Cardiac fibroblast (primary cell): ENCODE measurements at regions not wholly inside any gene's neighbourhood (a gene's known extent, or its start where the extent isn't known, plus 50 kb on each side); places are given as distances from the start of the nearest gene placed in this dataset.

Experiments used
- DNase-seq, 2 donors: peaks; one replicate each; pipeline versions ENCODE4 v3.0.0 to v3.0.0-alpha.2; 2010; ENCODE audit warnings: low read depth in 2 of 2
- H3K4me3 ChIP-seq, 2 donors: replicated peaks in 1 of 2; 1 replicate in 1 of 2; 2 replicates in 1 of 2; pipeline ENCODE4 v1.5.1; 2011; ENCODE audit warnings: low read depth in 2 of 2, low read length in 2 of 2, mild to moderate bottlenecking in 2 of 2, moderate library complexity in 1 of 2
- TF ChIP-seq, protein P1 (sequence below): IDR thresholded peaks from one replicate; pipeline ENCODE4 v1.5.1; 2011; ENCODE audit warnings: low read depth, mild to moderate bottlenecking, low read length, inconsistent platforms

DNA sequence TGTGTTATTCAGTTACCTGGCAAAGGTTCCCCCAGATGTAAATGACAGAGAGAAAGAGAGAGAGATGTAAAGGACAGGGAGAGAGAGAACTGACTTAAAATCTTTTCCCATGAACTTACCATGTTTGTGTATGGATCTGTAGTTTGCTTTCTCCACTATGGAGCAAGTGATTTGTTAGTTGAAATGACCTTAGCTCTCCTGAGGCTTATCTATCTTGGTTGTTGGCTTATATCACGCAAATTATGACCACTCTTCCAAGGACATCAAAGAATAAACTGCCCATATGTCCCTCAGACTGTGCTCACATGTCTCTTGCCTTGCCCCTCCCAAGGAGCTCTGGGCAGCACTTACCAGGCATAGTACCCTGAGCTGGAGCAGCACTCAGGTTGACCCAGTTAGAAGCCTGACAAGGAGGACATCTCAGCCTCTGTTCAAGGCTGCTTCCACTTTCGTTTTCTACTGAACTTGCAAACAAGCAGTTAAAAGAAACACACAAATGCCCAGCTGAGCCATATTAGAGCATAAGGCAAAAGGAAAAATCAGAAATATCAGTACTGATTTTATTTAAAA, 95.3 kb upstream of the RCN1 start:
- peak; percentile 11 to 13 for DNase-seq
- TF ChIP-seq, protein P1, sequence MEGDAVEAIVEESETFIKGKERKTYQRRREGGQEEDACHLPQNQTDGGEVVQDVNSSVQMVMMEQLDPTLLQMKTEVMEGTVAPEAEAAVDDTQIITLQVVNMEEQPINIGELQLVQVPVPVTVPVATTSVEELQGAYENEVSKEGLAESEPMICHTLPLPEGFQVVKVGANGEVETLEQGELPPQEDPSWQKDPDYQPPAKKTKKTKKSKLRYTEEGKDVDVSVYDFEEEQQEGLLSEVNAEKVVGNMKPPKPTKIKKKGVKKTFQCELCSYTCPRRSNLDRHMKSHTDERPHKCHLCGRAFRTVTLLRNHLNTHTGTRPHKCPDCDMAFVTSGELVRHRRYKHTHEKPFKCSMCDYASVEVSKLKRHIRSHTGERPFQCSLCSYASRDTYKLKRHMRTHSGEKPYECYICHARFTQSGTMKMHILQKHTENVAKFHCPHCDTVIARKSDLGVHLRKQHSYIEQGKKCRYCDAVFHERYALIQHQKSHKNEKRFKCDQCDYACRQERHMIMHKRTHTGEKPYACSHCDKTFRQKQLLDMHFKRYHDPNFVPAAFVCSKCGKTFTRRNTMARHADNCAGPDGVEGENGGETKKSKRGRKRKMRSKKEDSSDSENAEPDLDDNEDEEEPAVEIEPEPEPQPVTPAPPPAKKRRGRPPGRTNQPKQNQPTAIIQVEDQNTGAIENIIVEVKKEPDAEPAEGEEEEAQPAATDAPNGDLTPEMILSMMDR = no peak
- no peak overlapping the region for H3K4me3 ChIP-seq

DNA sequence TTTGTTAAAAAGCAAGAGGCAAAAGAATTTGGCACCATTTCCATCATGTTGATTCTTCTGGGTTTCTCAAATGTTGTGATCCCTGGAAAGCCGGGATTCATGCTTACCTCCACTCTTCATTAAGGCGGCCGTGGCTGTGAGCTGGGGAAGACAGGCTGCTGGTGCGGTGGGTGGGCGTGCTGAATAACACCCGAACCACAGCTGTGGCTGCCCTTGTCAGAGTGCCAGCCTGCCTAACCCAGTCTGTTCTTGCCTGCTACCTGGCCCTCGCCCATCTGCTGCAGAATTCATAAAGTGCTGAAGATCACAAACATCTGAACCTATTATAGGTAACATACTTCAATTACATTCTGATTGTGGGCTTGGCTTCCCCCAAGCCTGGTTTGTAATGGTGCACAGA, 95.8 kb upstream of the RCN1 start:
- H3K4me3 ChIP-seq = no peak overlapping the region
- TF ChIP-seq, protein P1 = no peak
- DNase-seq = no peak

DNA sequence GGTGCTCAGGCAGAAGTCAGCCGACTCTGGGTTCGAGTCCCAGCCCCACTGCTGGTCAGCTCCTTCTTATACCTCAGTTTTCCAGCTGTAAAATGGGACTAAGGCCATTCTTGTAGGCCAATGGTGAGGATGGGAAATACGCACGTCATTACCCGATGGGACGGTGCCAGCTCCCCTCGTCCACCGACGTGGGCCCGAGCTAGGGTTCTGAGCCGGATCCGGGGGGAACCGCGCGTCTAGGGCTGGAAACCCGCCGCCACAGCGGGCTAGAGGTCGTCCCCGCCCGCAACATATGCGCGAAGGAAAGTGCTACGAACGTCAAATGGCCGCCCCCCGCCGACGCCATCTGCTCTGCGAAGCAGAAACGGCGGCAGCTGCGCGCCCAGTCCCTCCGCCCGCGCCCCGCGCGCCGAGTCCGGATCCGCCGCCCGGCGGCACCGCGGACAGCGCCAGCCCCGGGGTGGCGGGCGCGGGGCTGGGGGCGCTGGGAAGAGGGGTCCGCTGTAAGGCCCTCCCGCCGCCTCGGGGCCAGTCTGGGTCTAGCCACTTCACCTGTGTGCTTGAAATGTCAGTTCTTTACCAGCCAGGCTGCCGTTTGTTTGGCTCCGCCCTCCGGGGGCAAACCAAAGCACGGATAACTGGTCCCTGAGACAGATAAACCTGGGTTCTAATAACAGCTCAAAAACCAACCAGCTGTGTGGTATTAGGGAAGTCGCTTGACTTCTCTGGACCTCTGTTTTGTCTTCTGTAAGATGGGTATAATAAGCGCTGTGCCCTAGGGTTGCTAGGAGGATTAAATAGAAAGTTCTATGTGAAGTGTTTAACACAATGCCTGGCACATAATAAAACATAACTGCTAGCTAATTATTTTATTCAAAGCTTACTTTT, 103.5 kb upstream of the RCN1 start:
- TF ChIP-seq, protein P1 = no peak
- DNase-seq = no peak
- no peak overlapping the region for H3K4me3 ChIP-seq

DNA sequence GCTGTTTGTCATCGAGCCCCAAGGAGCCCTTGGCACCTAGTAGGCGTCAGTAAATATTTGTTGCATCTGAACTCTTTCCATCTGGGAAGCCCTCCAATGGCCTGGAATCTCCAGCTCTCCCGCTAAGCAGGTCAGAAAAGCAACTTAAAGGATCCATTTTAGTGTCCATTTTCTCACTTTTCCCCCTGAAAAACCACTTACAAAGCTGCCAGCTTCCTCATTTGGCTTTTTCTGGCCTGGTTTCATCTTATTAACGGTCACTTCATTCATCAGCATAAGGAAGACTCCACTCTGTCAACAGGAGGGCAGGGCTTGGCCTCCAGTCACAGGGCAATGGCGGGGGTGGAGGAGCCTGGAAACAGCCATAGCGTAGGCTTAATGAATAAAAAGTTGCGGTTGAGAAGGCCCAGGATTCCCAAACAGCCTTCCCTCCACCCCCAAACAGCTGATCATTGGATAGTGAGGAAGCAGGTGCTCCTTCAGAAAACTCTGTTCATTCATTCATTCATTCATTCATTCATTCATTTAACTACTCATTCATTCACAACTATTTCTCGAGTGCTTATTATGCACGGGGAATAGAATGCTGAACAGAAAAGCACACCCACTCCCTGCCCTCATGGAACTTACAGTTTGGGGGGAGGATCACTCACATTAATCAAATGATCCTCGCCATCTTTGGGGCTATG, 104.5 kb upstream of the RCN1 start:
- no peak overlapping the region for H3K4me3 ChIP-seq
- TF ChIP-seq, protein P1 = no peak
- no peak for DNase-seq

DNA sequence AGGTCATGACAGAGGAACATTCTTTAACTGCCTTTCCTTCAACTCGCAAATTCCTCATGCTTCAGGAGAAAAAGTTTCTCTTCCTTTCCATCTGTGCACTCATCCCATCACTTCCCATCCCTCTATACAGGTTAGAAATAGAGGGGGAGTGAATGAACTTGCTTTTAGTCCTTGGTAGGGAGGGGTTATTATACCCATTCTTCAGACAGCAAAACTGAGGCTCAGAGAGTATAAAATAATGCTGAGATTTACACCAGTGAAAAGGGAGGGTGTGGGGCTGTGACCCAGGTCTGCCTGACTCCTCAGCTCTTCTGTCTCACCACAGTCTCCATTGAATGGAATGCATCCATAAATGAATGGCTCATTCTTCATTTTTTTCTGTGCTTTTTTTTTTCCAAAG, 109.4 kb upstream of the RCN1 start:
- H3K4me3 ChIP-seq = no peak overlapping the region
- DNase-seq = no peak
- TF ChIP-seq, protein P1 = no peak

DNA sequence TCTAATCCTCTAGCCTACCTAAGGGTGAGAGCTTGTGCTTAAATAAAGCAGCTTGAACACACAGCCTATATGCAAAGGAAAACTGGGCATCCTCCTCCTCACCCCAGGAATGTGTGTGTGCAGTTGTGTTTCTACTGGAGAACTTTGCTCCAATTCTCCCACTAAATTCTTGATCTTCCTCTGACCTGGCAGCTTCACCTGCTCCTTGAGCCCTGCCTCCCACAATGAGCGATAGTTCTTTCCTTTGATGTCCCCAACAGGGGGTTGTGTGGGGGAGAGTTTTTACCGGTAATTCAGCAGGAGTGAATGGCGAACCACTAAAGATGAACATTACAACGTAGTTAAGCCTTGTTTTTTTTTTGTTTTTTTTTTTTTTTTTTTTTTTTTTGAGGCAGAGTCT, 113.5 kb upstream of the RCN1 start:
- DNase-seq = no peak
- TF ChIP-seq, protein P1 = no peak
- H3K4me3 ChIP-seq = no peak overlapping the region
